Stimulated activated naive CD8-positive, alpha-beta T cell treated with anti-CD3 and anti-CD28 coated beads, Interleukin-15, amount 100 ng/mL, for 72 hours (primary cell): ENCODE measurements at regions not wholly inside any gene's neighbourhood (a gene's known extent, or its start where the extent isn't known, plus 50 kb on each side); places are given as distances from the start of the nearest gene placed in this dataset.

Source experiments
- ATAC-seq: fragments of 150-1000 bp; cut with Tn5 transposase; 2 replicates; pipeline ENCODE4 v1.10.0; 2021; ENCODE audit warnings: mild to moderate bottlenecking, moderate library complexity
- DNase-seq, 2 donors: peaks; one replicate each; pipeline ENCODE4 v3.0.0; 2021 to 2022
- H3K27ac Mint-ChIP-seq, 2 donors: one replicate each; pipeline ENCODE4 v1.8.0; 2022; ENCODE audit warnings: mild to moderate bottlenecking in 2 of 2, mixed read lengths in 2 of 2, moderate library complexity in 2 of 2
- H3K27me3 Mint-ChIP-seq: one replicate; pipeline ENCODE4 v1.8.0; 2022; ENCODE audit warnings: mixed read lengths
- H3K4me1 Mint-ChIP-seq: one replicate; pipeline ENCODE4 v1.8.0; 2022; ENCODE audit warnings: mild to moderate bottlenecking, mixed read lengths
- H3K4me3 Mint-ChIP-seq, 2 donors: one replicate each; pipeline ENCODE4 v1.8.0; 2022; ENCODE audit warnings: mild to moderate bottlenecking in 2 of 2, mixed read lengths in 2 of 2, moderate library complexity in 1 of 2
- H3K9me3 Mint-ChIP-seq, 2 donors: one replicate each; pipeline ENCODE4 v1.8.0; 2022; ENCODE audit warnings: mixed read lengths in 2 of 2

GRCh38 chr3:99400352-99400751, 238.0 kb upstream of the COL8A1 start:
- no peak overlapping the region for H3K27ac Mint-ChIP-seq
- H3K9me3 Mint-ChIP-seq = peaks cover 13 to 22% of the 10 kb centered on the region in 2 donors
- ATAC-seq (no peak), DNase-seq (no peak)
- H3K27me3 Mint-ChIP-seq = no peaks in the 10 kb centered on the region
- H3K4me3 Mint-ChIP-seq = no peak overlapping the region
- no peaks in the 10 kb centered on the region for H3K4me1 Mint-ChIP-seq

GRCh38 chr3:99396651-99397275, 241.6 kb upstream of the COL8A1 start:
- H3K4me1 Mint-ChIP-seq = no peaks in the 10 kb centered on the region
- peaks cover 13 to 22% of the 10 kb centered on the region in 2 donors for H3K9me3 Mint-ChIP-seq
- no peak overlapping the region for H3K4me3 Mint-ChIP-seq
- H3K27ac Mint-ChIP-seq = no peak overlapping the region
- ATAC-seq (no peak), DNase-seq (no peak)
- H3K27me3 Mint-ChIP-seq = no peaks in the 10 kb centered on the region

- no peak for ATAC-seq
Measured at GRCh38 chr3:99394831-99395778, 243.3 kb upstream of the COL8A1 start.

GRCh38 chr3:99393961-99394360, 244.4 kb upstream of the COL8A1 start:
- Mint-ChIP-seq H3K9me3 (peaks cover 7 to 15% of the 10 kb centered on the region in 2 donors), H3K4me3 (no peak overlapping the region), H3K27me3 (no peaks in the 10 kb centered on the region), H3K4me1 (no peaks in the 10 kb centered on the region), H3K27ac (peak overlapping the region in 1 of 2 donors; percentile 9)
- ATAC-seq (no peak), DNase-seq (no peak)

More at GRCh38 chr3:99394831-99395778, 243.3 kb upstream of the COL8A1 start:
- DNase-seq = no peak
- H3K4me1 Mint-ChIP-seq = no peaks in the 10 kb centered on the region
- no peak overlapping the region for H3K27ac Mint-ChIP-seq
- H3K4me3 Mint-ChIP-seq = no peak overlapping the region
- no peaks in the 10 kb centered on the region for H3K27me3 Mint-ChIP-seq
- peaks cover 13 to 22% of the 10 kb centered on the region in 2 donors for H3K9me3 Mint-ChIP-seq

- Mint-ChIP-seq H3K4me1 (no peaks in the 10 kb centered on the region), H3K9me3 (no peaks in the 10 kb centered on the region), H3K27me3 (no peaks in the 10 kb centered on the region), H3K27ac (no peak overlapping the region), H3K4me3 (no peak overlapping the region)
- DNase-seq = no peak
- no peak for ATAC-seq
Measured at GRCh38 chr3:99388780-99389179, 249.6 kb upstream of the COL8A1 start.

- Mint-ChIP-seq H3K27ac (no peak overlapping the region), H3K4me1 (no peaks in the 10 kb centered on the region), H3K27me3 (no peaks in the 10 kb centered on the region), H3K4me3 (no peak overlapping the region), H3K9me3 (peaks cover 0 to 19% of the 10 kb centered on the region in 2 donors)
- ATAC-seq (no peak), DNase-seq (no peak)
Measured at GRCh38 chr3:99384596-99384995, 253.8 kb upstream of the COL8A1 start.

GRCh38 chr3:99376926-99377325, 261.5 kb upstream of the COL8A1 start:
- Mint-ChIP-seq H3K27me3 (no peaks in the 10 kb centered on the region), H3K4me1 (no peaks in the 10 kb centered on the region), H3K27ac (no peak overlapping the region), H3K4me3 (no peak overlapping the region), H3K9me3 (peaks cover 10 to 15% of the 10 kb centered on the region in 2 donors)
- ATAC-seq (no peak), DNase-seq (no peak)

GRCh38 chr3:99373846-99374210, 264.6 kb upstream of the COL8A1 start:
- DNase-seq (no peak), ATAC-seq (no peak)
- Mint-ChIP-seq H3K4me1 (no peaks in the 10 kb centered on the region), H3K4me3 (no peak overlapping the region), H3K27me3 (no peaks in the 10 kb centered on the region), H3K9me3 (peaks cover under 1 to 10% of the 10 kb centered on the region in 2 donors), H3K27ac (no peak overlapping the region)

GRCh38 chr3:99373088-99373845, 265.1 kb upstream of the COL8A1 start:
- Mint-ChIP-seq H3K9me3 (peaks cover 0 to 10% of the 10 kb centered on the region in 2 donors), H3K27me3 (no peaks in the 10 kb centered on the region), H3K4me3 (no peak overlapping the region), H3K4me1 (no peaks in the 10 kb centered on the region), H3K27ac (no peak overlapping the region)
- no peak for ATAC-seq
- no peak for DNase-seq

GRCh38 chr3:99366663-99367429, 271.5 kb upstream of the COL8A1 start:
- no peaks in the 10 kb centered on the region for H3K27me3 Mint-ChIP-seq
- H3K4me3 Mint-ChIP-seq = no peak overlapping the region
- no peaks in the 10 kb centered on the region for H3K9me3 Mint-ChIP-seq
- H3K4me1 Mint-ChIP-seq = no peaks in the 10 kb centered on the region
- no peak overlapping the region for H3K27ac Mint-ChIP-seq
- no peak for DNase-seq
- no peak for ATAC-seq

- Mint-ChIP-seq H3K9me3 (no peaks in the 10 kb centered on the region), H3K4me1 (no peaks in the 10 kb centered on the region), H3K4me3 (no peak overlapping the region), H3K27ac (no peak overlapping the region), H3K27me3 (no peaks in the 10 kb centered on the region)
- DNase-seq (no peak), ATAC-seq (no peak)
Measured at GRCh38 chr3:99365979-99366378, 272.4 kb upstream of the COL8A1 start.

- Mint-ChIP-seq H3K27ac (no peak overlapping the region), H3K4me3 (no peak overlapping the region), H3K27me3 (no peaks in the 10 kb centered on the region), H3K9me3 (no peaks in the 10 kb centered on the region), H3K4me1 (no peaks in the 10 kb centered on the region)
- ATAC-seq (no peak), DNase-seq (no peak)
Measured at GRCh38 chr3:99365396-99365795, 273.0 kb upstream of the COL8A1 start.

- H3K4me3 Mint-ChIP-seq = no peak overlapping the region
- no peak overlapping the region for H3K27ac Mint-ChIP-seq
- ATAC-seq (no peak), DNase-seq (no peak)
- no peaks in the 10 kb centered on the region for H3K27me3 Mint-ChIP-seq
- H3K4me1 Mint-ChIP-seq = no peaks in the 10 kb centered on the region
- peaks cover 0 to 5% of the 10 kb centered on the region in 2 donors for H3K9me3 Mint-ChIP-seq
Measured at GRCh38 chr3:99357131-99357530, 281.3 kb upstream of the COL8A1 start.

- no peak overlapping the region for H3K27ac Mint-ChIP-seq
- no peaks in the 10 kb centered on the region for H3K27me3 Mint-ChIP-seq
- no peak overlapping the region for H3K4me3 Mint-ChIP-seq
- DNase-seq (no peak), ATAC-seq (no peak)
- peaks cover 0 to 5% of the 10 kb centered on the region in 2 donors for H3K9me3 Mint-ChIP-seq
- H3K4me1 Mint-ChIP-seq = no peaks in the 10 kb centered on the region
Measured at GRCh38 chr3:99356696-99357095, 281.7 kb upstream of the COL8A1 start.

GRCh38 chr3:99355465-99355864, 282.9 kb upstream of the COL8A1 start:
- Mint-ChIP-seq H3K9me3 (peaks cover 0 to 5% of the 10 kb centered on the region in 2 donors), H3K4me1 (no peaks in the 10 kb centered on the region), H3K27ac (no peak overlapping the region), H3K4me3 (no peak overlapping the region), H3K27me3 (no peaks in the 10 kb centered on the region)
- no peak for DNase-seq
- ATAC-seq = no peak
